HepG2 (cell line): ENCODE measurements at regions not wholly inside any gene's neighbourhood (a gene's known extent, or its start where the extent isn't known, plus 50 kb on each side); places are given as distances from the start of the nearest gene placed in this dataset.
A peak's percentile ranks its signal among the peaks of the same experiment; 100 is the strongest.
"Not testable (repeated sequence)": the region's sequence is repeated elsewhere in the genome, so short reads cannot be mapped to it uniquely, and the experiment has no call there.

Source experiments
- ATAC-seq: fragments of 200-7000 bp; cut with Tn5 transposase; 3 replicates; pipeline ENCODE4 v1.9.1; 2020; ENCODE audit warnings: mild to moderate bottlenecking, moderate library complexity
- BruUV-seq: library from RNA; stranded (reverse); fragments of 400-500 nt; replicated peaks from 2 replicates; lab custom pipeline; 2021; lab: Mats Ljungman, UMichigan
- CTCF ChIA-PET: fragments of 300-600 bp; formaldehyde crosslinking; extraction: SDS; loops from one replicate; lab custom pipeline; 2021; ENCODE audit warnings: low total read pairs, inconsistent platforms, low intra/inter-chr PET ratio; lab: Yijun Ruan, JAX
- POLR2A ChIA-PET: fragments of 350-600 bp; sonication (Branson Sonifier 250); formaldehyde crosslinking; loops from one replicate; lab custom pipeline; 2020; ENCODE audit warnings: antibody characterized with exemption, inconsistent platforms; lab: Yijun Ruan, JAX
- DNase-seq: peaks from one replicate; pipeline ENCODE4 v3.0.0-alpha.2; 2015; ENCODE audit warnings: low spot score
- FAIRE-seq: peaks from 3 replicates; lab custom pipeline; 2011; peaks lifted over from hg19 to GRCh38; lab: Jason Lieb, UNC
- H2AFZ ChIP-seq: one replicate; pipeline ENCODE4 v1.6.1; 2011; ENCODE audit warnings: low read length, inconsistent platforms
- H3K27ac ChIP-seq: fragments of 300-600 bp; 3 replicates; pipeline ENCODE4 v1.8.0; 2011; ENCODE audit warnings: mixed run types, mild to moderate bottlenecking, mixed read lengths, low read length, inconsistent platforms; ENCODE audit not compliant: insufficient read depth; ENCODE audit errors: extremely low read length
- H3K27me3 ChIP-seq, 2 experiments: fragments of 200-600 bp in 1 of 2; 2 replicates in 1 of 2; 3 replicates in 1 of 2; pipeline versions ENCODE4 v1.6.0 to v1.8.0; 2011; ENCODE audit warnings: low read length in 2 of 2, mild to moderate bottlenecking in 2 of 2, moderate library complexity in 2 of 2, inconsistent platforms in 1 of 2; ENCODE audit not compliant: insufficient read depth in 2 of 2, control insufficient read depth in 1 of 2
- H3K36me3 ChIP-seq, 2 experiments: fragments of 200-600 bp in 1 of 2; replicated peaks in 1 of 2; 2 replicates in 1 of 2; 3 replicates in 1 of 2; pipeline versions ENCODE4 v1.5.1 to v1.8.0; 2011; ENCODE audit warnings: low read length in 2 of 2, inconsistent platforms in 1 of 2; ENCODE audit not compliant: insufficient read depth in 2 of 2, control insufficient read depth in 1 of 2
- H3K4me1 ChIP-seq: 2 replicates; pipeline ENCODE4 v1.5.1; 2012; ENCODE audit warnings: low read length, inconsistent platforms; ENCODE audit not compliant: insufficient read depth
- H3K4me2 ChIP-seq: 2 replicates; pipeline ENCODE4 v1.6.0; 2011; ENCODE audit warnings: low read depth, low read length, inconsistent platforms
- H3K4me3 ChIP-seq, 3 experiments: fragments of 200-600 bp in 1 of 3; sonication (generic), shearing (Covaris generic) in 1 of 3; replicated peaks in 1 of 3; 2 replicates each; pipeline ENCODE4 v1.5.1; 2011 to 2016; ENCODE audit warnings: low read length in 3 of 3, inconsistent platforms in 2 of 3, low read depth in 2 of 3, mild to moderate bottlenecking in 2 of 3, control low read depth in 1 of 3, mixed read lengths in 1 of 3; ENCODE audit not compliant: insufficient read depth in 1 of 3
- H3K79me2 ChIP-seq: one replicate; pipeline ENCODE4 v1.6.1; 2011; ENCODE audit warnings: low read length, inconsistent platforms; ENCODE audit not compliant: insufficient read depth
- H3K9ac ChIP-seq: 2 replicates; pipeline ENCODE4 v1.6.0; 2011; ENCODE audit warnings: mild to moderate bottlenecking, low read depth, low read length, inconsistent platforms; ENCODE audit not compliant: insufficient read depth
- H3K9me3 ChIP-seq: 2 replicates; pipeline ENCODE4 v1.5.1; 2012; ENCODE audit warnings: mild to moderate bottlenecking, low read length
- H4K20me1 ChIP-seq: 2 replicates; pipeline ENCODE4 v1.6.0; 2011; ENCODE audit warnings: inconsistent platforms, mild to moderate bottlenecking, low read length, moderate library complexity; ENCODE audit not compliant: insufficient read depth
- MAFF ChIP-seq: IDR thresholded peaks from 2 replicates; pipeline ENCODE4 v1.6.1; 2011; ENCODE audit warnings: low read depth, low read length, improper control_type of control experiment
- MAFK ChIP-seq, 2 experiments: IDR thresholded peaks in 1 of 2; conservative IDR thresholded peaks in 1 of 2; 2 replicates each; pipeline ENCODE4 v1.6.1; 2011; ENCODE audit warnings: improper control_type of control experiment in 2 of 2, low read length in 2 of 2
- STAT6 ChIP-seq: sonication (generic); formaldehyde crosslinking; IDR thresholded peaks from 2 replicates; pipeline ENCODE4 v1.4.0; 2020; ENCODE audit warnings: missing genetic modification reagents, mild to moderate bottlenecking, borderline replicate concordance
- TCF7 ChIP-seq: sonication (generic); IDR thresholded peaks from 2 replicates; pipeline ENCODE4 v1.6.1; 2016; ENCODE audit warnings: antibody characterized with exemption, low read depth
- ZFX ChIP-seq: sonication (generic); formaldehyde crosslinking; IDR thresholded peaks from 2 replicates; pipeline ENCODE4 v1.4.0; 2020; ENCODE audit warnings: mild to moderate bottlenecking, low read depth, missing genetic modification reagents, moderate library complexity
- ZNF24 ChIP-seq: fragments of 450-650 bp; IDR thresholded peaks from 2 replicates; pipeline ENCODE4 v1.6.1; 2017; ENCODE audit warnings: antibody characterized with exemption, mild to moderate bottlenecking
- WGBS: methylation state at CpG from one replicate; pipeline ENCODE4 v1.1.6; 2017; ENCODE audit warnings: low lambda C conversion rate; 5-methylcytosine and 5-hydroxymethylcytosine counted together
- in situ Hi-C: cut with HindIII; loops from 2 replicates; pipeline ENCODE4 v1.10.0; 2017; ENCODE audit warnings: low pct_unique_long_range_greater_than_20kb; ENCODE audit not compliant: extremely low pct_ligation_motif_present
- intact Hi-C: fragments of 100-400 bp; cut with micrococcal nuclease; formaldehyde crosslinking; loops from one replicate; pipeline ENCODE4 v1.10.0; 2022; ENCODE audit not compliant: unreplicated experiment

GRCh38 chr5:147141580-147141979, 93.2 kb upstream of the STK32A start:
- WGBS = 14% methylated on average over 1 of the region's 2 CpGs
- intact Hi-C loops = loop anchor here (2.0 kb wide), 1 partner anchor 33 kb away; no protein-coding TSS in a partner anchor
- H3K4me1 ChIP-seq = peaks cover 30% of the 10 kb centered on the region
- POLR2A ChIA-PET = interaction anchor here (2.3 kb wide), 1 partner anchor 34 kb away, joined by 6 read pairs; no protein-coding TSS in a partner anchor
- H2AFZ ChIP-seq, H3K27ac ChIP-seq, H4K20me1 ChIP-seq, in situ Hi-C loops, H3K27me3 ChIP-seq, FAIRE-seq, CTCF ChIA-PET, BruUV-seq, H3K4me3 ChIP-seq, ATAC-seq, H3K36me3 ChIP-seq, H3K79me2 ChIP-seq: not testable (repeated sequence)
- peak; percentile 57 for TF ChIP-seq MAFF
- TF ChIP-seq MAFK (conservative IDR thresholded peaks at IDR 0.05 in 1 of 2, IDR thresholded peaks at IDR 0.05 in 1 of 2; ENCODE audit: low read length in 2 of 2) = peak; percentile 69 to 72
- TF ChIP-seq TCF7 = peak; percentile 27; the same call in 1 of the 2 replicates
- DNase-seq = peak; percentile 5
- 0 out of 2 replicates have a peak overlapping the region, but pooled peaks have one; percentile 5 for H3K9ac ChIP-seq
- H3K4me2 ChIP-seq = peak overlapping the region; percentile 20
- H3K9me3 ChIP-seq = peaks cover 25% of the 10 kb centered on the region; the same call in 1 of the 2 replicates

GRCh38 chr5:147143215-147143614, 91.6 kb upstream of the STK32A start:
- in situ Hi-C loops = no loop called here
- no peak for TF ChIP-seq ZFX (CRISPR knock-in tag)
- TF ChIP-seq MAFK (conservative IDR thresholded peaks at IDR 0.05 in 1 of 2, IDR thresholded peaks at IDR 0.05 in 1 of 2; ENCODE audit: low read length in 2 of 2) = peak; percentile 45 to 68; a peak in 3 of 4 replicates
- no peak for TF ChIP-seq ZNF24
- TF ChIP-seq STAT6 = no peak
- peak; percentile 50; the same call in 1 of the 2 replicates for TF ChIP-seq MAFF
- CTCF ChIA-PET = no interaction called here

More at GRCh38 chr5:147143215-147143614, 91.6 kb upstream of the STK32A start:
- no peaks in the 10 kb centered on the region for H3K79me2 ChIP-seq
- peaks cover 20% of the 10 kb centered on the region; the same call in 1 of the 2 replicates for H3K9me3 ChIP-seq
- FAIRE-seq (no peak), ATAC-seq (no peak), DNase-seq (no peak)
- no TSS peak for BruUV-seq
- H3K9ac ChIP-seq = no peak overlapping the region
- no peaks in the 10 kb centered on the region for H3K36me3 ChIP-seq
- no peak overlapping the region for H3K4me3 ChIP-seq
- H2AFZ ChIP-seq = no peak overlapping the region
- H4K20me1 ChIP-seq = no peaks in the 10 kb centered on the region
- intact Hi-C loops = no loop called here
- no peak overlapping the region for H3K27ac ChIP-seq
- no peak overlapping the region for H3K4me2 ChIP-seq
- POLR2A ChIA-PET = no interaction called here
- peaks cover 30% of the 10 kb centered on the region for H3K4me1 ChIP-seq
- H3K27me3 ChIP-seq = no peaks in the 10 kb centered on the region
